GM19395 (cell line): ENCODE measurements at regions not wholly inside any gene's neighbourhood (a gene's known extent, or its start where the extent isn't known, plus 50 kb on each side); places are given as distances from the start of the nearest gene placed in this dataset.

ENCODE experiments used
- ATAC-seq: cut with Tn5 transposase; IDR thresholded peaks from one replicate; pipeline ENCODE4 v1.9.1; 2021; ENCODE audit warnings: mild to moderate bottlenecking, moderate library complexity; ENCODE audit not compliant: unreplicated experiment

DNA sequence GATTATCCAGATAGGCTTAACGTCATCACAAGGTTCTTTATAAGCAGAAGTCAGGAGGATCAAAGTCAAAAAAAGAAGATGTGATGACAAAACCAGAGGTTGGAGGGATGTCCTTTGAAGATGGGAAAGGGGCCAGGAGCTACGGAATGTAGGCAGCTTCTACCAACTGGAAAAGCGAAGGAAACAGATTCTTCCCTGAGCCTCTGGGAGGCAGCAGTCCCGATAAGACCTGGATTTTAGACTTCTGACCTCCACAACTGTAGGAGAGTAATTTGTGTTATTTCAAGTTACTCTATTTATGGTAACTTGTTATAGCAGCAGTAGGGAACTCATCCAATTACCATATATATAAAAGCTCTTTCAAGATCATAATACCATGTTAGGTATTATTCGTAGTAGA is 98.8 kb upstream of the MYCBP2 start:
- no peak for ATAC-seq

DNA sequence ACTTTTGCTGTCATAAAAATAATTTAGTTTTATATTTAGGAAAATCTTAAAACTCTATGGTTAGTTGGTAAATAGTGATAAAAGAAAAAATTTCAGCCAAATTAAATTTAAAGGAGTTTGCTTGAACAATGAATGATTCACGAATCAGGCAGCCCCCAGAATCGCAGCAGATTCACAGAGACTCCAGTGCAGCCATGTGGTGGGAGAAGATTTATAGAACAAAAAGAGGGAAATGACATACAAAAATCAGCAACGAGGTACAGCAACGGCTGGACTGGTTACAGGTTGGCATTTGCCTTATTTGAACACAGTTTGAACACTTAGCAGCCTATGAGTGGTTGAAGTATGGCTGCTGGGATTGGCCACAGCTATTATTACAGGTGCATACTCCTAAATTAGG is 96.4 kb upstream of the MYCBP2 start:
- ATAC-seq = no peak

DNA sequence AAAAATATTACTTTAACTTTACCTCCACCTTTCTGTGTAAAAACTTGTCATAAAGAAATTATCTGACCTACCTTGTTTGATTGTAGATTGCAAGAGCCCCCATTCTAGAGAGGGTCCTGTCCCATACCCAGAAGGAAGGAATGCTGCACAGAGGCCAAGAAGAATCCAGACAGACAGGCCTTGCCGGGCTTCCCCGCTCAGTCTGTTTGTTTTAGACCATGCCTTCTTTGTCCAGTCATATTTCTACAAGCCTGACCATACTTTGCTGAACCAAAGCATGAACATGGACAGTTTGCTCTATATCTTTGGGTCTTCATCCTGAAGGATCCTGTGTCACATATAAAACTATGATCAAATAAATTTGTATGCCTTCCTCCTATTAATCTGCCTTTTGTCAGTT is 95.8 kb upstream of the MYCBP2 start:
- ATAC-seq = no peak

- no peak for ATAC-seq
Measured at GRCh38 chr13:77417897-77418296, 91.0 kb upstream of the MYCBP2 start.

DNA sequence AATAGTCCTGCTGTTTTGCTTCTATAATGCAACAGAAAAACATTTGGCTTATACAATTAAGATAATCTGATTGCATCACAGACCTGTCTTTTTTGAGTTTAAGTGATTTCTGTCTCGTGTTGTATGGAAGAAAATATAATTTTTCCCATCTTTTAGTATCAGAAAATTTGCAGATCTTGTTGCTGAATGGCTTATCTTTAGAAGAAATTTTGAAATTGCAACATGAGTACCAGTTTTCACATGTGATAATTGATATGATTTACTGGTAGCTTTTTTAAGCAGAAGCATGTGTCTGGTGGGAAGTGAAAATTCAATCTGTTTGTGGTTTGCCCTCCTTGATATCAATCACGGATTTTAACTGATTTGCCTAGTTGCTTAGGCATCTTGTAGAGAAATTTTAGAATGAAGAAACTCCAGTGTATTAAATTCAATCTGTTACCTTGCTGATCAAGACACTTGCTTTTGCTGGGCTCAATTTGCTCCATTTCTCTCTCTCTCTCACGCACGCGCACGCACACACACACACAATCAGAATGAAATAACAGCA is 89.8 kb upstream of the MYCBP2 start:
- ATAC-seq = no peak

GRCh38 chr13:77415253-77416071 is 88.6 kb upstream of the MYCBP2 start:
- ATAC-seq = peak; percentile 92

DNA sequence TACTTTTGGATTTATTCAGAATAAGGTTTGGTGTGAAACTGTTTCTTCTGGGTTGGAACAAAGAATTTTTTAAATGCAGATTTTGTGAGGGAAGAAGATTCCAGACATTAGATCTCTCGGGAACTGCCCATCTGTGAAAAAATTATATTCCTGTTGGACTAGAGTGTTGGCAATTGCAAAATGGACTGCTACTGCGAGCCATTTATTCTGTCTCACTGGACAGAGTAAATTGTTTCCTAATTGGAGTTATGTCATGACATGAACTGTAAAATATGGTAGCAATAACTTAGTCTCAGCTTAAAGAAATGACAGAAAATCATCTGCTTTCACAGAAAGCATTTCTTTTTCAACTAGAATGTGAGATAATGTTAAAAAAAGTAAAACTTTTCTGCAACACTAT is 86.0 kb upstream of the MYCBP2 start:
- no peak for ATAC-seq

DNA sequence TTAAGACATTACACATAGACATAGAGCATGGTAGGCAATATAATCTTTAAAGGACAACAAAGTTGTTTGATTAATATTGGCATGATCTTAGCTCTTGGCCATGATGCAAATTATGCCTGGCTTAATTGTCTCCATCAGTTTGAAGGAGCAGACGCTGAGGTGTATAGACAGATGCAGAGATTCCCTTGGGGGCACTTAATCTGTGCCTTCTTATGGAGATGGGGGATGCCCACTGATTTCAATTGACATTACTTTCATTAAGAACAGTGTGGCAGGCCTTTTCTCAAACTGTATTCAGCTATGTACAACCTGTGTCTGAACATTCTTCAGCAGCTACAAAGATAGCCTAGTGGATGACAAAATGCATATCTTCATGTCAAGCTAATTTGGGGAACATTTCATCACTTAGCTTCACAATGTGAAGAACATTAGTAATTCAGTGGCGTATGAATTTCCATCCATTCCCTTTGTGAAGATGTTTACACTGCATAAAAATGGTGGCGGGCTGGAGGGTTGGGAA is 85.3 kb upstream of the MYCBP2 start:
- no peak for ATAC-seq

DNA sequence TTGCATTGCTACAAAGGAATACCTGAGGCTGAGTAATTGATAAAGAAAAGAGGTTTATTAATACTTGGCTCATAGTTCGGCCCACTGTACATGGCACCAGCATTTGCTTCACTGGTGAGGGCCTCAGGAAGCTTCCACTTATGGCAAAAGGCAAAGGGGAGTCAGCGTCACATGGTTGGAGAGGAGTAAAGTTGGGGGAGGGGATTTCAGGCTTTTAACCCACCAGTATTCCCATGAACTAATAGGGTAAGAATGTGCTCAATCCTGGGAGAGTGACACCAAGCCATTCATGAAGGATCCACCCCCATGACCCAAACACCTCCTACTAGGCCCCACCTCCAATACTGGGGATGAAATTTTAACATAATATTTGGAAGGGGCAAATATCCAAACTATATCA is 82.5 kb upstream of the MYCBP2 start:
- no peak for ATAC-seq

GRCh38 chr13:77406644-77407440 is 79.9 kb upstream of the MYCBP2 start:
- no peak for ATAC-seq

DNA sequence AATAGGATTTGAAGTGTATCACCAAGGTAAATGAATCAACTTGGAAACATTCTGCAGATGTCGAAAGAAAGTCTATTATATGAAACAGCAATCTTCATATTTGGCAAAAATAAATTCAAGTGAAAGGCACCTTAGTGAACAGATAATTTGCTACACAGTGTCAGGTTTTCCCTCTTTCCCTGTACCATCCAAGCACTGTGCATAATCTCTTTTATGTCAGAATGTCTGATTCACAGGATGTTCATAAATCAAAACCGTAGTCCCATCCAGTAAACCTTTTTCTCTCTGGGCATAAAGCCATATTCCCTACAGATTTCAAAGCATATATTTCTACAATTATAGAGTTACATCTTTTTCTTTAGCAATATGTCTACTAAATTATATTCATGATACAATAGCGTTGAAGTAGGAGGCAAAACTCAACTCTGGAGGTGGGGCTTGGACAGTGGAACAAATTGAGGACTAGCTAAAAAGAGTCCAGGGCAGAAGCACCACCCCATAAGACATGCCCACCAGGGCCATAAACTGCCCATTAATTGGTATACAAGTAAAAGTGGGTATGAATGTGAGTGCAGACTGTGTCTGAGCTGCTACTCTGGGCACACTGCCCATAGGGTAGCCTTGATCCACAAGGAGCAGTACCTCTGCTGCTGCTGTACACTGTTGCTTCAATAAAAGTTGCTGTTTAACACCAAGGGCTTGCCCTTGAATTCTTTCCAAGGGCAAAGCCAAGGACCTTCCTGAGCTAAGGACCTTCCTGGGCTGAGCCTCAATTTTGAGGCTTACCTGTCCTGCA is 72.1 kb upstream of the MYCBP2 start:
- ATAC-seq = no peak

GRCh38 chr13:77397636-77398035 is 70.7 kb upstream of the MYCBP2 start:
- ATAC-seq = no peak

DNA sequence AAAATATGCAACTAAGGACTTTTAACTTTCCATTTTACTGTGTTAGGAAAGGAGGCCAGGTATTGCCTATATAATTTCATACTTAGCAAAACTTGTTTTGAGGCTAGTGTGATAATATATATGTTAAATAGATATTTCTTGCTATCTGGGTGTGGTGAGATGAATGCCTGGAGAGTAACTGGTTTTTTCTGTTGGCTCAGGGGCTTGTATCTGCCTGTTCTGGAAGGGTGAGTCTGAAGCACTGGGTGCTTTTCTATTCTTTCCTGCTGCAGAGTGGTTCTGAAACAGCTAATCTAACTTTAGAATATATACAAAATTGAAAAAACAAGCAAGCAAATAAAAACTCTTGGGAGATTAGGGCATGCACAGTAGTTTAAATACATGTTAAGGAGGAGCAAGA is 64.6 kb upstream of the MYCBP2 start:
- no peak for ATAC-seq

- ATAC-seq = no peak
Measured at GRCh38 chr13:77390391-77390790, 63.5 kb upstream of the MYCBP2 start.

DNA sequence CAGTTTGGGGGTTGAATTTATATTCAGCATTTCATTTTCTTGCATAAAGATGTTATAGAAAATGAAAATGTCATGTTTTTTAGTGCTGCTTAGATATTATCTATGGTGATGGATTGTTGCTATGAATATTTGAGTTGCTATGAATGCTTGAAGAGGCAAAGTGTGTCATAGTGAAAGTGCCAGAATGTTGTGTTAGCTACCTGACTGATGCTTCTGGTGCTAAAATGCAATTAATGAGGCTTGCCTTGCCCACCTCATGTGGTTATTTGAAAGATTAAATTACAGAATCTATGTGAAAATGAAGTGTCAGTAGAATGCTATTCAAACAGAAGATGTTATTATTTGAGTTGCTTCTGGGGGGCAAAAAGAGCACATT is 62.7 kb upstream of the MYCBP2 start:
- peak; percentile 70 for ATAC-seq

GRCh38 chr13:77388944-77389624 is 62.2 kb upstream of the MYCBP2 start:
- peak; percentile 15 for ATAC-seq

DNA sequence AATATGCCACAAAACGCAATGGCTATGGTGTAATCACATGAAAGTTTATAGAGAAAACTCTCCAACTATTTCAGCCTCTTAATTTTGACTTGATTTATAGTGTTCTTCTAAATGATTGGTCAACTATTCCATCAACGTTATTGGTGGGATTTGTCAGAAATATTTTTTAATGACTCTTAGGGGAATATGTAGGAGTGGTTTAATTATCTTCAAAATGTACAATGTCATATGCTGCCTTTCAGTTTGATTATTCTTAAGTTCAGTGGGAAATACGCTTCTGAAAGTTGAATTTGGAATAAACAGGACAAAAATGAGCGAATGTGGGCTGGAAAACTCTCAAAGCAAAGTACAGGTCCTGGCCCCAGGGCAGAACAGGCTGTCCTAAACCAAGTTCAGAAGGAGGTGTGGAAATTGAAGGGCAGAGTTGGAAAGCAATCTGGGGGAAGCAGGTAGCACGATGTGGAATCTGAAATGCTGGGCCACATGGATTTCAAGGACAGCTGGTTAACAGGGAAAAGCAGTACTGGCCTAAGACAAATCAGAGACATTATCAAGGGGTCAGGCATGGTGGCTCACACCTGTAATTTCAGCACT is 60.8 kb upstream of the MYCBP2 start:
- ATAC-seq = no peak

GRCh38 chr13:77386880-77387606 is 60.1 kb upstream of the MYCBP2 start:
- ATAC-seq = peak; percentile 75

DNA sequence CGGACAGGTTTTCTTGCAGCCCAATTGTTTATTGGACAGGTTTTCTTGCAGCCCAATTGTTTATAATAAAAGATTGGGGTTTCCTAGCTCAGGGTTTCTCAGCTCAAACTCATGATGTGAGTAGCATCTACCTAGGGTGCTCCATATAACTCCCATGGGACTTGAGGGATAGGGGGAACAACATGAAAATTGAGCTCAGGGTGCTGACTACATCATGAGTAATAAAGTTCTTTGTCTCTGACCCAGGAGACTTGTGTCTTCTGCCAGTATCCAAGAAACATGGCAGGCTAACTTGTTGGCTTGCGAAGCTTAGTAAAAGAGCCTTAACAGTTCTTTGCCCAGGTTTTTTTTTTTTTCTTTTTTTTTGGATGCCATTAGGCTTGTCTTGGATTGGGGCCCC is 59.2 kb upstream of the MYCBP2 start:
- no peak for ATAC-seq
